WERI-Rb-1 (cell line): ENCODE measurements at regions not wholly inside any gene's neighbourhood (a gene's known extent, or its start where the extent isn't known, plus 50 kb on each side); places are given as distances from the start of the nearest gene placed in this dataset.

ENCODE experiments used
- DNase-seq: peaks from one replicate; pipeline ENCODE4 v3.0.0-alpha.2; 2020
- H3K27ac ChIP-seq: fragments of 250-450 bp; sonication (Bioruptor Pico); 2 replicates; pipeline ENCODE4 v1.5.1; 2020; ENCODE audit warnings: mild to moderate bottlenecking, moderate library complexity
- H3K27me3 ChIP-seq: fragments of 250-450 bp; sonication (Bioruptor Pico); 2 replicates; pipeline ENCODE4 v1.5.1; 2021; ENCODE audit warnings: mild to moderate bottlenecking, low read depth, moderate library complexity; ENCODE audit not compliant: insufficient read depth, severe bottlenecking
- H3K36me3 ChIP-seq: fragments of 250-450 bp; sonication (Bioruptor Pico); 2 replicates; pipeline ENCODE4 v1.5.1; 2020; ENCODE audit warnings: mild to moderate bottlenecking, moderate library complexity
- H3K4me3 ChIP-seq: 2 replicates; pipeline ENCODE4 v1.5.1; 2011; ENCODE audit warnings: low read depth, mild to moderate bottlenecking, control low read depth, low read length
- H3K9me3 ChIP-seq: fragments of 250-450 bp; sonication (Bioruptor Pico); 2 replicates; pipeline ENCODE4 v1.5.1; 2021; ENCODE audit warnings: mild to moderate bottlenecking, moderate library complexity; ENCODE audit not compliant: severe bottlenecking
- TF ChIP-seq, protein P1 (sequence below): IDR thresholded peaks from 2 replicates; pipeline ENCODE4 v1.5.1; 2011; ENCODE audit warnings: low read depth, mild to moderate bottlenecking, control low read depth, inconsistent platforms, low read length

DNA sequence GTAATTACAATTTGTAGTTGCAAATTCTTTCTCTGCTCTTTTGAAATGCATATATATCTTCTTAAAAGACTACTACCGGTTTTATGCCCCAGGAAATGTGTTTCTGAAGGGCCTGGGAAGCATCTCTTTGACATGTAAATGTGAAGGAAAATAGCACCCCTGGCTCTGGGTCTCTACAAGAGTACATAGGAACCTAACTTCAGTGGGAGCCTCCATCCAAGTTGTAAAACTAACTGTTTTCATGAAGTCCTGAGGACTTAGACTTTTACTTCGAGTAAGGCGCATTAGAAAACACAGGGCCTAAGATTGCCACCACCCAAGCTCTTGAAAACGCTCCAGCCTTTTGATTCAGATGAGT, 99.4 kb downstream of the CBLN2 start:
- TF ChIP-seq, protein P1, sequence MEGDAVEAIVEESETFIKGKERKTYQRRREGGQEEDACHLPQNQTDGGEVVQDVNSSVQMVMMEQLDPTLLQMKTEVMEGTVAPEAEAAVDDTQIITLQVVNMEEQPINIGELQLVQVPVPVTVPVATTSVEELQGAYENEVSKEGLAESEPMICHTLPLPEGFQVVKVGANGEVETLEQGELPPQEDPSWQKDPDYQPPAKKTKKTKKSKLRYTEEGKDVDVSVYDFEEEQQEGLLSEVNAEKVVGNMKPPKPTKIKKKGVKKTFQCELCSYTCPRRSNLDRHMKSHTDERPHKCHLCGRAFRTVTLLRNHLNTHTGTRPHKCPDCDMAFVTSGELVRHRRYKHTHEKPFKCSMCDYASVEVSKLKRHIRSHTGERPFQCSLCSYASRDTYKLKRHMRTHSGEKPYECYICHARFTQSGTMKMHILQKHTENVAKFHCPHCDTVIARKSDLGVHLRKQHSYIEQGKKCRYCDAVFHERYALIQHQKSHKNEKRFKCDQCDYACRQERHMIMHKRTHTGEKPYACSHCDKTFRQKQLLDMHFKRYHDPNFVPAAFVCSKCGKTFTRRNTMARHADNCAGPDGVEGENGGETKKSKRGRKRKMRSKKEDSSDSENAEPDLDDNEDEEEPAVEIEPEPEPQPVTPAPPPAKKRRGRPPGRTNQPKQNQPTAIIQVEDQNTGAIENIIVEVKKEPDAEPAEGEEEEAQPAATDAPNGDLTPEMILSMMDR: no peak
- Histone ChIP-seq H3K36me3 (no peaks in the 10 kb centered on the region), H3K27ac (no peak overlapping the region), H3K27me3 (no peaks in the 10 kb centered on the region), H3K9me3 (no peaks in the 10 kb centered on the region), H3K4me3 (no peak overlapping the region)
- no peak for DNase-seq

DNA sequence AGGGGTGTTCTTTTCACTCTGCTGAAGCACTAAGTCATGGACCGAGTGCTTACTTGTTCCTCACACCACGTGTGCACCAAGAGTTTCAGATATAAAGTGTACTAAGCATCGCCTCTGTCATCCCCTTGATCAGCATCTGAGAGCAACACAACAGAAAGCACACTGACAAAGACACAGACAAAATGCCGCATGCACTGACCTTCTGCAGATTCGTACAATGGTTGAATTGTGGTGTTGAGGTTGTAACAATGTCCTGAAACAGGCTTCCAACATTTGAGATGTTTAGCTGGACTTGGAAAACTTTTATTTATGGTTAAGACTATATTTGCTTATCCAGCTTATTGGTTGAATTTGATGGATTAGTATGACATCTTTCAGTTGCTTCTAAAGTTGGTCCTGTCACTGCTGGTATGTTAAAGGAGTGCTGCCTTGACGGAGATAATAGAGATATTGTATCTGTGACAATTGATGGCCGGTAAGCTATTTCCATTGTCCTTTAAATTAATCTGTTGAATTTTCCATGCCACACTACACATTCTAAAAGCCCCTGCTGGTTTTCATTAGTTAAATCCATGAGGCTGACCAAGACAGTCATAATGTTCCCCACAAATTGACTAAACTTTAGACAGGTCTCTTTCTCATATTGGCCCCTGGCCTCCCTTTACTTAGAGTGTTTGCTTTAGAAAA, 99.9 kb downstream of the CBLN2 start:
- Histone ChIP-seq H3K27ac (no peak overlapping the region), H3K4me3 (no peak overlapping the region), H3K36me3 (no peaks in the 10 kb centered on the region), H3K9me3 (no peaks in the 10 kb centered on the region), H3K27me3 (no peaks in the 10 kb centered on the region)
- TF ChIP-seq, protein P1: no peak
- DNase-seq: no peak

DNA sequence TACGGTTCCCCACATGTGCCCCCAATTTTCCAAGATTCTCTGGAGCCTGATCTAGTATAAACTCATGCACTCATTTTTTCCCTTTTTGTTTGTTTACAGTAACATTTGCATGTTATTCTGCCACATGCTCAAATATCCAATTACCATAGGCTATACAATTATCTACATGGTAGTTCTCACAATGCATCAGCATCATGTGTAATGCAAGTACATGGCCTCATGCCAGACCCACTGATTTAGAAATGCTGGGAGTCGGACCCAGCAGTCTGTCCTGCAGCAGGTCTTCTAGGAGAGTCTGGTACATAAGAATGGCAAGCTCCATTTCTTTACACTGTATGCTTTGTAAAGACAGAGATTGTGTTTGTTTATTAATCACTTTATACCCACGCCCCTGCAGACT, 107.7 kb downstream of the CBLN2 start:
- Histone ChIP-seq H3K27me3 (no peaks in the 10 kb centered on the region), H3K36me3 (no peaks in the 10 kb centered on the region), H3K9me3 (no peaks in the 10 kb centered on the region), H3K27ac (no peak overlapping the region), H3K4me3 (no peak overlapping the region)
- no peak for DNase-seq
- TF ChIP-seq, protein P1: no peak

DNA sequence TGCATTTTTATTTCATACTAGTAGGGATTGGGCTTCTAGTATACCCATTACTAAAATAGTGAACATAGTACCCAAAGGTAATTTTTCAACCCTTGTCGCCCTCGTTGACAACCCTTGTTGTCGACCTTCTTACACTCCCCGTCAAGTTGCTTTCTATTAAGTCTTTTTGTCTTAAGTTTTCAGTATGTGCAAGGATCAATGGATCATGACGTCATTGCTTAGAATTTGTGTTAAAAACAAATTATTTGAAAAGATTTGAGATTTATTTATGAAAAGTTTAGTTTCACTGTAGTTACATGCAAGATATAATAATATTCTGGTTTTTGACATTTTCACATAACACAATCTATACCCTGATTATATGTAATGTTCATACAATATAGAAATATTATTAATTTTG, 110.4 kb downstream of the CBLN2 start:
- Histone ChIP-seq H3K27me3 (no peaks in the 10 kb centered on the region), H3K4me3 (no peak overlapping the region), H3K36me3 (no peaks in the 10 kb centered on the region), H3K27ac (no peak overlapping the region), H3K9me3 (no peaks in the 10 kb centered on the region)
- no peak for DNase-seq
- TF ChIP-seq, protein P1: no peak

DNA sequence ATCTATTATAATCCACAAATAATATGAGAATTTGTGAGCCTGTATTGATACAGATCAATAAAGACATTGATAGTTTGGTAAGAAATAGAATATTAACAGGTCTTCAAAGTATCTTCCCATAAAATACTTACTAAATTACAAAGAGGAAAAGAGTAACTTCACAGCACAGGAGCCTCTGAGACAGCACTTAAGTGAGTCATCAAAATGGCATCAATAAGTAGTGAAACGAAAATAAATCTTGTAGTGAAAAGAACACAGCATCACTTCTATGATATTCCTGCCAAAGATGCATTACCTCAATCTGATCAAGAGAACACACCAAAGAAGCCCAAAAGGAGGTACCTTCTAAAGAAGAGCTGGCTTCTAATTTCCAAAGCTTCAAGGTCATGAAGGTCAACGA, 116.4 kb downstream of the CBLN2 start:
- Histone ChIP-seq H3K9me3 (no peaks in the 10 kb centered on the region), H3K36me3 (no peaks in the 10 kb centered on the region), H3K27me3 (no peaks in the 10 kb centered on the region), H3K4me3 (no peak overlapping the region), H3K27ac (no peak overlapping the region)
- TF ChIP-seq, protein P1: no peak
- DNase-seq: no peak

DNA sequence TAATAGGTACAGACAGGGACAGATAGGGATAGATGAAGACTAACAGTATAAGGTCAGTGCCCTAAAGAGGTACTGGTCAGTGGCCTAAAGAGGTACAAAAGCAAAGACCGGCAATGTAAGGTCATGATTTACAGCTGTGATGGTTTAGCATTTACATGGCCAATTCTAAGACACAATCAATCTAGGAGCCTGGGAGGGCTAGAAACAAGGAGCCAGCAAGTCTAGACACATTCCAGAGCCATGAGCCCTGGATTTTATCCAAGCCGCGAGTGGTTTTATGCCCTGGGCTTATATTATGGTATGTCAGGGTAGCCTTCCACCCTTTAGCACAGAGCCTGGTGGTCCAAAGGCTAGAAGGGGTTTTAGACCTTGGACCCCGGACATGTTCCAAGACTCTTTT, 124.2 kb downstream of the CBLN2 start:
- no peak overlapping the region for H3K27ac ChIP-seq
- TF ChIP-seq, protein P1: no peak
- no peaks in the 10 kb centered on the region for H3K9me3 ChIP-seq
- no peak overlapping the region for H3K4me3 ChIP-seq
- no peaks in the 10 kb centered on the region for H3K27me3 ChIP-seq
- DNase-seq: no peak
- no peaks in the 10 kb centered on the region for H3K36me3 ChIP-seq
